ENCODE measurements at regions not wholly inside any gene's neighbourhood (a gene's known extent, or its start where the extent isn't known, plus 50 kb on each side); places are given as distances from the start of the nearest gene placed in this dataset.

DNA sequence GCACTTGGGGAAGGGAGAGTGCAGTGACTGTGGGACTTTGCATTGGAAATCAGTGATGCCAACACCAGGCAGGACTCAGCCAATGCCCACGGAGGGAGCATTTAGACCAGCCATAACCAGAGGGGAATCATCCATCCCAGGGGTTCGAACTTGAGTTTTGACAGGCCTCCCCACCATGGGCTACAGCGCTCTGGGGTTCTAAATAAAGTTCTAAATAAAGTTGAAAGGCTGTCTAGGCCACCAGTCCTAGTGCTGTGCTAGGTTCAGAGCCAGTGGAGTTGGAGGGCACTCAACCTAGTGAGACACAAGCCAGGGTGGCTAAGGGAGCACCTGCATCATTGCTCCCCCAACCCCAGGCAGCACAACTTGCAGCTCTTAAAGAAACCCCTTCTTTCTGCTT is 82.0 kb upstream of the SLC38A4 start:
- H3K27me3 Mint-ChIP-seq (ENCODE audit: low read depth), result no peaks in the 10 kb centered on the region
- ChIA-PET CTCF (no interaction called here), POLR2A (no interaction called here)
- no peak overlapping the region for H3K4me3 Mint-ChIP-seq
- H3K36me3 Mint-ChIP-seq, result no peaks in the 10 kb centered on the region; the same call in 1 of the 2 replicates
- no peak overlapping the region for H3K27ac Mint-ChIP-seq
- no peak for ATAC-seq
- TF ChIP-seq, protein P1, sequence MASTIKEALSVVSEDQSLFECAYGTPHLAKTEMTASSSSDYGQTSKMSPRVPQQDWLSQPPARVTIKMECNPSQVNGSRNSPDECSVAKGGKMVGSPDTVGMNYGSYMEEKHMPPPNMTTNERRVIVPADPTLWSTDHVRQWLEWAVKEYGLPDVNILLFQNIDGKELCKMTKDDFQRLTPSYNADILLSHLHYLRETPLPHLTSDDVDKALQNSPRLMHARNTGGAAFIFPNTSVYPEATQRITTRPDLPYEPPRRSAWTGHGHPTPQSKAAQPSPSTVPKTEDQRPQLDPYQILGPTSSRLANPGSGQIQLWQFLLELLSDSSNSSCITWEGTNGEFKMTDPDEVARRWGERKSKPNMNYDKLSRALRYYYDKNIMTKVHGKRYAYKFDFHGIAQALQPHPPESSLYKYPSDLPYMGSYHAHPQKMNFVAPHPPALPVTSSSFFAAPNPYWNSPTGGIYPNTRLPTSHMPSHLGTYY (CRISPR knock-in tag; IDR thresholded peaks at IDR 0.05), result no peak
- TF ChIP-seq PRDM15 (CRISPR knock-in tag; IDR thresholded peaks at IDR 0.05) (no peak), FOXK1 (CRISPR knock-in tag; IDR thresholded peaks at IDR 0.05) (no peak), ETV6 (CRISPR knock-in tag; IDR thresholded peaks at IDR 0.05) (no peak), AR (CRISPR knock-in tag; IDR thresholded peaks at IDR 0.05) (no peak)
- TF ChIP-seq, protein P2, sequence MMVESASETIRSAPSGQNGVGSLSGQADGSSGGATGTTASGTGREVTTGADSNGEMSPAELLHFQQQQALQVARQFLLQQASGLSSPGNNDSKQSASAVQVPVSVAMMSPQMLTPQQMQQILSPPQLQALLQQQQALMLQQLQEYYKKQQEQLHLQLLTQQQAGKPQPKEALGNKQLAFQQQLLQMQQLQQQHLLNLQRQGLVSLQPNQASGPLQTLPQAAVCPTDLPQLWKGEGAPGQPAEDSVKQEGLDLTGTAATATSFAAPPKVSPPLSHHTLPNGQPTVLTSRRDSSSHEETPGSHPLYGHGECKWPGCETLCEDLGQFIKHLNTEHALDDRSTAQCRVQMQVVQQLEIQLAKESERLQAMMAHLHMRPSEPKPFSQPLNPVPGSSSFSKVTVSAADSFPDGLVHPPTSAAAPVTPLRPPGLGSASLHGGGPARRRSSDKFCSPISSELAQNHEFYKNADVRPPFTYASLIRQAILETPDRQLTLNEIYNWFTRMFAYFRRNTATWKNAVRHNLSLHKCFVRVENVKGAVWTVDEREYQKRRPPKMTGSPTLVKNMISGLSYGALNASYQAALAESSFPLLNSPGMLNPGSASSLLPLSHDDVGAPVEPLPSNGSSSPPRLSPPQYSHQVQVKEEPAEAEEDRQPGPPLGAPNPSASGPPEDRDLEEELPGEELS (CRISPR knock-in tag; IDR thresholded peaks at IDR 0.05), result no peak
- TF ChIP-seq, protein P3, sequence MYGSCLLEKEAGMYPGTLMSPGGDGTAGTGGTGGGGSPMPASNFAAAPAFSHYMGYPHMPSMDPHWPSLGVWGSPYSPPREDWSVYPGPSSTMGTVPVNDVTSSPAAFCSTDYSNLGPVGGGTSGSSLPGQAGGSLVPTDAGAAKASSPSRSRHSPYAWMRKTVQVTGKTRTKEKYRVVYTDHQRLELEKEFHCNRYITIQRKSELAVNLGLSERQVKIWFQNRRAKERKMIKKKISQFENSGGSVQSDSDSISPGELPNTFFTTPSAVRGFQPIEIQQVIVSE (CRISPR knock-in tag; IDR thresholded peaks at IDR 0.05; ENCODE audit: borderline replicate concordance), result no peak
- no peaks in the 10 kb centered on the region; the same call in 1 of the 2 replicates for H3K4me1 Mint-ChIP-seq
- H3K9me3 Mint-ChIP-seq, result peaks cover 19% of the 10 kb centered on the region
- DNase-seq (ENCODE audit: low spot score), result no peak

DNA sequence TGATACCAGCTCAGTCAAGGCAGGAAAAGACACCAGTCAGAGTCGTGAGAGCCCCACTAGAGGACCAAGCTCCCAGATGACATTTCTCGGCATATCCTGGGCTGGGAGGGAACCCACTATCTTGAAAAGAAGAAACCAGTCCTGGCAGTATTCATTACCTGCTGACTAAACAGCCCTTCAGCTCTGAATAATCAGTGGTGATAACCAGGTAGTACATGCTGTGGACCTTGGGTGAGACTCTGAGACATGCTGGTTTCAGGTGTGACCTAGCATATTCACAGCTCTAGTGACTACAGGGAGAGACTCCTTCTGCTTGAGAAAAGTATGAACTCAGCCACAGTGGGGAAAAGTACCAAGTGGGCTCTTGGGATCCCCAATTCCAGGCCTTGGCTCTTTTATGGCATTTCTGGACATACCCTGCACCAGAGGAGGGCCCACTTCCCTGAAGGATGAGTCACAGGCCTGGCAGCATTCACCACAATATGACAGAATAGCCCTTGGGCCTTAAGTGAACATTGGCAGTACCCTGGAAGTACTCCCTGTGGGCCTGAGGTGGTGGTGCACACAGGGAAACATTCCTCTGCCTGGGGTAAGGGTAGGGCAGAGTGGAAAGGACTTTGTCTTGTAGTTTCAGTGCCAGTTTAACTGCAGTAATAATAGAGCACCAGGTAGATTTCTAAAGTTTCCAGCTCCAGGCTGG is 82.6 kb upstream of the SLC38A4 start:
- Mint-ChIP-seq H3K36me3 (no peaks in the 10 kb centered on the region; the same call in 1 of the 2 replicates), H3K4me3 (no peak overlapping the region), H3K4me1 (no peaks in the 10 kb centered on the region; the same call in 1 of the 2 replicates), H3K27me3 (ENCODE audit: low read depth) (no peaks in the 10 kb centered on the region), H3K27ac (no peak overlapping the region), H3K9me3 (peaks cover 24% of the 10 kb centered on the region)
- TF ChIP-seq, protein P4, sequence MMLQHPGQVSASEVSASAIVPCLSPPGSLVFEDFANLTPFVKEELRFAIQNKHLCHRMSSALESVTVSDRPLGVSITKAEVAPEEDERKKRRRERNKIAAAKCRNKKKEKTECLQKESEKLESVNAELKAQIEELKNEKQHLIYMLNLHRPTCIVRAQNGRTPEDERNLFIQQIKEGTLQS (CRISPR knock-in tag; conservative IDR thresholded peaks at IDR 0.05), result no peak
- ATAC-seq, result no peak
- ChIA-PET POLR2A (no interaction called here), CTCF (interaction anchor here (1.5 kb wide), 1 partner anchor 75 kb away, joined by 3 read pairs; no protein-coding TSS in a partner anchor)
- no peak for DNase-seq (ENCODE audit: low spot score)

Data from WTC11 (cell line).